H9 (cell line): ENCODE measurements at regions not wholly inside any gene's neighbourhood (a gene's known extent, or its start where the extent isn't known, plus 50 kb on each side); places are given as distances from the start of the nearest gene placed in this dataset.

Experiments used
- DNase-seq: peaks from one replicate; pipeline ENCODE4 v3.0.0-alpha.2; 2017
- H2AFZ ChIP-seq: one replicate; pipeline ENCODE4 v1.6.1; 2013; ENCODE audit warnings: mild to moderate bottlenecking, low read length, control low read depth, moderate library complexity
- H2AK5ac ChIP-seq: 2 replicates; pipeline ENCODE4 v1.6.1; 2013; ENCODE audit warnings: low read length, control low read depth, mixed read lengths; ENCODE audit not compliant: insufficient read length
- H2BK120ac ChIP-seq: one replicate; pipeline ENCODE4 v1.6.1; 2013; ENCODE audit warnings: low read depth, mild to moderate bottlenecking, low read length, control low read depth, inconsistent platforms; ENCODE audit not compliant: poor library complexity, severe bottlenecking
- H2BK12ac ChIP-seq: 2 replicates; pipeline ENCODE4 v1.6.1; 2013; ENCODE audit warnings: low read length, control low read depth, mixed read lengths, low read depth; ENCODE audit not compliant: insufficient read length
- H2BK15ac ChIP-seq: 2 replicates; pipeline ENCODE4 v1.6.1; 2013; ENCODE audit warnings: low read depth, low read length, control low read depth
- H2BK20ac ChIP-seq: one replicate; pipeline ENCODE4 v1.6.1; 2013; ENCODE audit warnings: low read depth, mild to moderate bottlenecking, low read length, control low read depth, inconsistent platforms; ENCODE audit not compliant: poor library complexity, severe bottlenecking
- H2BK5ac ChIP-seq: 2 replicates; pipeline ENCODE4 v1.6.1; 2013; ENCODE audit warnings: low read length, control low read depth, mixed read lengths; ENCODE audit not compliant: insufficient read length
- H3K14ac ChIP-seq: 2 replicates; pipeline ENCODE4 v1.6.1; 2013; ENCODE audit warnings: low read length, control low read depth; ENCODE audit not compliant: insufficient read depth
- H3K18ac ChIP-seq: 2 replicates; pipeline ENCODE4 v1.6.1; 2013; ENCODE audit warnings: low read depth, mild to moderate bottlenecking, mixed read lengths, low read length, control low read depth; ENCODE audit not compliant: insufficient read length
- H3K23ac ChIP-seq: 2 replicates; pipeline ENCODE4 v1.6.1; 2013; ENCODE audit warnings: low read length, control low read depth, mixed read lengths, low read depth; ENCODE audit not compliant: insufficient read length
- H3K23me2 ChIP-seq: 2 replicates; pipeline ENCODE4 v1.6.1; 2013; ENCODE audit warnings: low read depth, mild to moderate bottlenecking, mixed read lengths, low read length, control low read depth; ENCODE audit not compliant: insufficient read length, poor library complexity, severe bottlenecking
- H3K27ac ChIP-seq: 2 replicates; pipeline ENCODE4 v1.5.1; 2013; ENCODE audit warnings: low read length, control low read depth, mixed read lengths, low read depth; ENCODE audit not compliant: insufficient read length
- H3K27me3 ChIP-seq: 2 replicates; pipeline ENCODE4 v1.6.1; 2013; ENCODE audit warnings: low read length, control low read depth, inconsistent platforms; ENCODE audit not compliant: insufficient read depth
- H3K4ac ChIP-seq: 2 replicates; pipeline ENCODE4 v1.6.1; 2013; ENCODE audit warnings: low read depth, mild to moderate bottlenecking, control low read depth, inconsistent platforms, low read length, moderate library complexity
- H3K4me1 ChIP-seq: 2 replicates; pipeline ENCODE4 v1.6.1; 2013; ENCODE audit warnings: low read length, control low read depth, inconsistent platforms; ENCODE audit not compliant: insufficient read depth
- H3K4me2 ChIP-seq: 2 replicates; pipeline ENCODE4 v1.6.1; 2013; ENCODE audit warnings: low read length, control low read depth, mixed read lengths; ENCODE audit not compliant: insufficient read length, insufficient read depth
- H3K56ac ChIP-seq: 2 replicates; pipeline ENCODE4 v1.6.1; 2013; ENCODE audit warnings: low read depth, mild to moderate bottlenecking, mixed read lengths, low read length, control low read depth; ENCODE audit not compliant: insufficient read length
- H3K79me1 ChIP-seq: 2 replicates; pipeline ENCODE4 v1.6.1; 2013; ENCODE audit warnings: low read depth, mild to moderate bottlenecking, moderate library complexity, low read length, control low read depth, inconsistent platforms; ENCODE audit not compliant: insufficient read depth, poor library complexity, severe bottlenecking
- H3K79me2 ChIP-seq: 2 replicates; pipeline ENCODE4 v1.6.1; 2013; ENCODE audit warnings: low read length, control low read depth, inconsistent platforms; ENCODE audit not compliant: insufficient read depth
- H3K9ac ChIP-seq: 2 replicates; pipeline ENCODE4 v1.6.1; 2013; ENCODE audit warnings: low read length, control low read depth, mixed read lengths; ENCODE audit not compliant: insufficient read length; ENCODE audit errors: extremely low read depth
- H3K9me3 ChIP-seq: one replicate; pipeline ENCODE4 v1.6.1; 2013; ENCODE audit warnings: low read depth, low read length, inconsistent platforms; ENCODE audit not compliant: control insufficient read depth
- H3T11ph ChIP-seq: one replicate; pipeline ENCODE4 v1.6.1; 2013; ENCODE audit warnings: mild to moderate bottlenecking, low read length, control low read depth, inconsistent platforms
- H4K20me1 ChIP-seq: one replicate; pipeline ENCODE4 v1.6.1; 2013; ENCODE audit not compliant: control insufficient read depth, insufficient read length, insufficient read depth
- H4K5ac ChIP-seq: 2 replicates; pipeline ENCODE4 v1.6.1; 2013; ENCODE audit warnings: low read depth, mild to moderate bottlenecking, mixed read lengths, low read length, control low read depth; ENCODE audit not compliant: insufficient read length
- H4K8ac ChIP-seq: replicated peaks from 2 replicates; pipeline ENCODE4 v1.6.1; 2013; ENCODE audit warnings: low read length, control low read depth, mixed read lengths, low read depth; ENCODE audit not compliant: insufficient read length
- H4K91ac ChIP-seq: 2 replicates; pipeline ENCODE4 v1.6.1; 2013; ENCODE audit warnings: low read depth, mild to moderate bottlenecking, moderate library complexity, mixed read lengths, low read length, control low read depth; ENCODE audit not compliant: insufficient read length
- H3K27ac Mint-ChIP-seq, 3 experiments: 2 replicates in 2 of 3; 3 replicates in 1 of 3; pipeline ENCODE4 v1.8.0; 2020 to 2021; ENCODE audit warnings: mixed read lengths in 3 of 3, mild to moderate bottlenecking in 1 of 3, moderate library complexity in 1 of 3
- H3K27me3 Mint-ChIP-seq: 2 replicates; pipeline ENCODE4 v1.8.0; 2021; ENCODE audit warnings: low read depth, mild to moderate bottlenecking, moderate library complexity, mixed read lengths
- H3K36me3 Mint-ChIP-seq, 3 experiments: 2 replicates in 2 of 3; 3 replicates in 1 of 3; pipeline ENCODE4 v1.8.0; 2020 to 2021; ENCODE audit warnings: low read depth in 3 of 3, mixed read lengths in 3 of 3; ENCODE audit not compliant: insufficient read depth in 1 of 3
- H3K4me1 Mint-ChIP-seq, 2 experiments: 2 replicates each; pipeline ENCODE4 v1.8.0; 2020; ENCODE audit warnings: mixed read lengths in 2 of 2
- H3K4me3 Mint-ChIP-seq, 2 experiments: 2 replicates in 1 of 2; 3 replicates in 1 of 2; pipeline ENCODE4 v1.8.0; 2020 to 2021; ENCODE audit warnings: mild to moderate bottlenecking in 2 of 2, mixed read lengths in 2 of 2, moderate library complexity in 1 of 2
- H3K9me3 Mint-ChIP-seq, 2 experiments: 2 replicates in 1 of 2; 3 replicates in 1 of 2; pipeline ENCODE4 v1.8.0; 2020; ENCODE audit warnings: mild to moderate bottlenecking in 2 of 2, mixed read lengths in 2 of 2, moderate library complexity in 1 of 2
- WGBS: extraction: QIAGEN DNeasy Blood & Tissue Kit; methylation state at CpG from one replicate; pipeline ENCODE4 v1.1.7; 2013; ENCODE audit warnings: missing lambda C conversion rate, low lambda C conversion rate, mixed read lengths; ENCODE audit not compliant: insufficient read length; ENCODE audit errors: extremely low coverage; 5-methylcytosine and 5-hydroxymethylcytosine counted together
- TF ChIP-seq, protein P1 (sequence below): fragments of 200-600 bp; sonication (generic); conservative IDR thresholded peaks from 3 replicates; pipeline ENCODE4 v1.8.0; 2021; ENCODE audit warnings: antibody characterized with exemption, mild to moderate bottlenecking

DNA sequence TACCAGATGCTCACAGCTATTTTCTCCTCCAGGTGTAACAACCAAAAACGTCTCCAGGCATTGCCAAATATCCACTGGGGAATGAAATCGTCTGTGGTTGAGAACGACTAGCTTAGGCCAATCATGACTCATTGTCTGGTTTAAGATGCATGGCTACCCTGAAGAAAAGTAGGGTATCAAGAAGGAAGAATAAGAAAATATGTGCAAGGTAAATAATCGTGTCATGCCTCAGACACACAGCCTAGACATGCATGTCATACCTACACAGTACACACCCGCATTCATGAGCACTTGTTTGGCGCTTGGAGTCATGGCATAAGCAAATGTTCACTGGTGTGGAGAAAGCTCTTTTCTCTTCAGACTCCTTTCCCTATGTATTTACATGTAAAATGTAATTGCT is 745.7 kb downstream of the MAFB start:
- Histone ChIP-seq H3T11ph (no peak overlapping the region), H3K4me1 (no peaks in the 10 kb centered on the region), H3K79me1 (no peaks in the 10 kb centered on the region), H2BK120ac (no peak overlapping the region), H3K27ac (no peak overlapping the region), H4K91ac (no peak overlapping the region), H3K23me2 (no peaks in the 10 kb centered on the region), H3K14ac (no peak overlapping the region), H3K18ac (no peak overlapping the region), H2AK5ac (no peak overlapping the region), H3K9me3 (no peaks in the 10 kb centered on the region), H3K23ac (no peak overlapping the region), H2BK20ac (no peak overlapping the region), H3K27me3 (no peaks in the 10 kb centered on the region), H3K9ac (no peak overlapping the region), H3K4ac (no peak overlapping the region), H2AFZ (no peak overlapping the region), H3K4me2 (no peak overlapping the region), H2BK12ac (no peak overlapping the region), H4K5ac (no peak overlapping the region), H4K20me1 (no peaks in the 10 kb centered on the region), H3K56ac (no peak overlapping the region), H2BK5ac (no peak overlapping the region), H4K8ac (no peak overlapping the region), H3K79me2 (no peaks in the 10 kb centered on the region), H2BK15ac (no peak overlapping the region)
- Mint-ChIP-seq H3K4me3 (no peak overlapping the region), H3K36me3 (no peaks in the 10 kb centered on the region), H3K27me3 (no peaks in the 10 kb centered on the region), H3K4me1 (no peaks in the 10 kb centered on the region), H3K27ac (no peak overlapping the region), H3K9me3 (no peaks in the 10 kb centered on the region)
- no peak for DNase-seq
- WGBS, result no CpG with 5 or more reads among the region's 6 CpGs
- TF ChIP-seq, protein P1, sequence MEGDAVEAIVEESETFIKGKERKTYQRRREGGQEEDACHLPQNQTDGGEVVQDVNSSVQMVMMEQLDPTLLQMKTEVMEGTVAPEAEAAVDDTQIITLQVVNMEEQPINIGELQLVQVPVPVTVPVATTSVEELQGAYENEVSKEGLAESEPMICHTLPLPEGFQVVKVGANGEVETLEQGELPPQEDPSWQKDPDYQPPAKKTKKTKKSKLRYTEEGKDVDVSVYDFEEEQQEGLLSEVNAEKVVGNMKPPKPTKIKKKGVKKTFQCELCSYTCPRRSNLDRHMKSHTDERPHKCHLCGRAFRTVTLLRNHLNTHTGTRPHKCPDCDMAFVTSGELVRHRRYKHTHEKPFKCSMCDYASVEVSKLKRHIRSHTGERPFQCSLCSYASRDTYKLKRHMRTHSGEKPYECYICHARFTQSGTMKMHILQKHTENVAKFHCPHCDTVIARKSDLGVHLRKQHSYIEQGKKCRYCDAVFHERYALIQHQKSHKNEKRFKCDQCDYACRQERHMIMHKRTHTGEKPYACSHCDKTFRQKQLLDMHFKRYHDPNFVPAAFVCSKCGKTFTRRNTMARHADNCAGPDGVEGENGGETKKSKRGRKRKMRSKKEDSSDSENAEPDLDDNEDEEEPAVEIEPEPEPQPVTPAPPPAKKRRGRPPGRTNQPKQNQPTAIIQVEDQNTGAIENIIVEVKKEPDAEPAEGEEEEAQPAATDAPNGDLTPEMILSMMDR, result no peak
